Activated gamma-delta T cell treated with Interleukin-2 at 50 U/mL for 16 hours (primary cell): ENCODE measurements at regions not wholly inside any gene's neighbourhood (a gene's known extent, or its start where the extent isn't known, plus 50 kb on each side); places are given as distances from the start of the nearest gene placed in this dataset.
"Not testable (repeated sequence)": the region's sequence is repeated elsewhere in the genome, so short reads cannot be mapped to it uniquely, and the experiment has no call there.

Source experiments
- DNase-seq: peaks from one replicate; pipeline ENCODE4 v3.0.0-alpha.2; 2020

- no peak for DNase-seq
These were observed 144.3 kb downstream of the FCRL5 start for GRCh38 chr1:157407917-157408525.

GRCh38 chr1:157407367-157407766 is 144.9 kb downstream of the FCRL5 start:
- no peak for DNase-seq

- no peak for DNase-seq
These were observed 146.7 kb downstream of the FCRL5 start for GRCh38 chr1:157405662-157406061.

- no peak for DNase-seq
These were observed 147.7 kb downstream of the FCRL5 start for GRCh38 chr1:157404614-157405013.

- DNase-seq = no peak
These were observed 148.2 kb downstream of the FCRL5 start for GRCh38 chr1:157404063-157404501.

GRCh38 chr1:157403608-157404007 is 148.7 kb downstream of the FCRL5 start:
- no peak for DNase-seq

GRCh38 chr1:157403203-157403602 is 149.1 kb downstream of the FCRL5 start:
- DNase-seq = no peak

GRCh38 chr1:157400766-157401165 is 151.5 kb downstream of the FCRL5 start:
- no peak for DNase-seq

- DNase-seq = no peak
These were observed 152.3 kb downstream of the FCRL5 start for GRCh38 chr1:157399984-157400382.

GRCh38 chr1:157399343-157399983 is 152.9 kb downstream of the FCRL5 start:
- no peak for DNase-seq

GRCh38 chr1:157390651-157391050 is 161.7 kb downstream of the FCRL5 start:
- no peak for DNase-seq

GRCh38 chr1:157388057-157388456 is 164.3 kb downstream of the FCRL5 start:
- DNase-seq = no peak

- DNase-seq = no peak
These were observed 168.1 kb downstream of the FCRL5 start for GRCh38 chr1:157384258-157384657.

GRCh38 chr1:157382351-157382750 is 170.0 kb downstream of the FCRL5 start:
- DNase-seq = no peak

GRCh38 chr1:157380523-157380922 is 171.8 kb downstream of the FCRL5 start:
- no peak for DNase-seq

GRCh38 chr1:157377280-157377713 is 175.0 kb downstream of the FCRL5 start:
- DNase-seq = not testable (repeated sequence)

GRCh38 chr1:157376681-157377080 is 175.6 kb downstream of the FCRL5 start:
- DNase-seq = no peak

GRCh38 chr1:157372311-157372710 is 180.0 kb downstream of the FCRL5 start:
- not testable (repeated sequence) for DNase-seq

GRCh38 chr1:157371826-157372225 is 180.5 kb downstream of the FCRL5 start:
- no peak for DNase-seq

GRCh38 chr1:157371221-157371620 is 181.1 kb downstream of the FCRL5 start:
- no peak for DNase-seq

- no peak for DNase-seq
These were observed 181.6 kb downstream of the FCRL5 start for GRCh38 chr1:157370698-157371097.

- peak; percentile 38 for DNase-seq
These were observed 182.3 kb downstream of the FCRL5 start for GRCh38 chr1:157369808-157370521.

GRCh38 chr1:157368941-157369340 is 183.4 kb downstream of the FCRL5 start:
- DNase-seq = not testable (repeated sequence)

GRCh38 chr1:157368363-157368762 is 184.0 kb downstream of the FCRL5 start:
- no peak for DNase-seq
